Islet of Langerhans (tissue), 1 donor: ENCODE measurements at regions not wholly inside any gene's neighbourhood (a gene's known extent, or its start where the extent isn't known, plus 50 kb on each side); places are given as distances from the start of the nearest gene placed in this dataset.

Source experiments
- FAIRE-seq: peaks from one replicate; lab custom pipeline; 2011; peaks lifted over from hg19 to GRCh38; lab: Jason Lieb, UNC

GRCh38 chr5:117692606-117693005, 1118.0 kb upstream of the SEMA6A start:
- FAIRE-seq, result no peak

GRCh38 chr5:117691081-117691870, 1116.7 kb upstream of the SEMA6A start:
- FAIRE-seq, result no peak

GRCh38 chr5:117690612-117691011, 1116.0 kb upstream of the SEMA6A start:
- no peak for FAIRE-seq

DNA sequence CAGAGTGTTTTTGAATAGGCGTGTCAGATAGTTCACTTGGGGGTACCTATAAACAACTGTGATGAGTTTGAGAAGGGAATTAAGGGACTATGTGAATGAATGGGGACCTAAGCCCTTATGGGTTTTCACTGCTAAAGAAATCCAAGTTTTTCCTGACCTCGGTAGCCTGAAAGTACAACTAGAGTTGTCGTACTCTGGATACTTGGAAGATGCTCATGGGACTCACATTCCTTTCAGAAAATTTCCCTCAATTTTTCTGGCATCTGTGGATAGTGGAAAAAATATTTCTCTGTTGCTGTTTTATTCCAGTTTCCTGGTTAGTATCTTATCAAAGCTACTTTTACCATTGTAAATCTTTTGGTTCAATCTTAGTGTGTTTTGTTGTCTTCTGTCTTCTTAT, 1112.3 kb upstream of the SEMA6A start:
- no peak for FAIRE-seq

DNA sequence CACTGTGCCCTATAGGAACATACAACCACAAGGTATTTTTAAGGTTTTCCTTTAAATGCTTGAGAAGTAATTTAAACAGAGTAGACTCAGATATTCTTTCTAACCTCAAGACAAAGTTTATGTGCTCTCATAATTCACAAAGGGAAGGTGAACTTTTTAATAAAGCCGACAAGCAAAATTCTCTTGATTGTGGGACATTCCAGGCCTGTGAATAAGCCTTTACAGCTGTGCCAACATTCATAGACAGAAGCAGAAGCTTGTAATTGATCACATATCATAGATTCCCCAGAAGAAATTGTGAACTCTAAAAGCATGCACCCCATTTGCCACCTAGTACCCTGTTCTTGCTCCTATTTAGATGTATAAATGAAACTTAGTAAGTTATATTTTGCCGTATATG, 1107.8 kb upstream of the SEMA6A start:
- FAIRE-seq, result no peak

GRCh38 chr5:117681431-117682254, 1107.0 kb upstream of the SEMA6A start:
- no peak for FAIRE-seq

DNA sequence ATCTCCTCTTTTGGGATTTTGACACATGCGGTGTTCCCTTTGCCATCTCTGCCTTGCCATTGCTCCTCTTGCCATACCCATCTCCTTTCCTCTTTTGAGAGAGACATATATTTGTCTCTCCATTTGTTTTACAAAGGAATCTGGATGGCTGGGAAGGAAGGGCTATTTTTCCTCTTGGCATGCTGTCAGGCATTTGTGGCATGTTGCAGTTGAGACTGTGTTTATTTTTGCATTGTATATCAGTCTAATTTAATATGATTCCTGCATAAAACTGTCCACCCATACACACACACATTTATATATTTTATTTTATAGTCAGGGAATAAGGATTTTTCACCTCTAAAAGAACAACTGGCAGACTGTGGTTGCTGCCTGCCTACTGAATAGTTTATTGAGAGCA, 1105.8 kb upstream of the SEMA6A start:
- FAIRE-seq, result no peak

DNA sequence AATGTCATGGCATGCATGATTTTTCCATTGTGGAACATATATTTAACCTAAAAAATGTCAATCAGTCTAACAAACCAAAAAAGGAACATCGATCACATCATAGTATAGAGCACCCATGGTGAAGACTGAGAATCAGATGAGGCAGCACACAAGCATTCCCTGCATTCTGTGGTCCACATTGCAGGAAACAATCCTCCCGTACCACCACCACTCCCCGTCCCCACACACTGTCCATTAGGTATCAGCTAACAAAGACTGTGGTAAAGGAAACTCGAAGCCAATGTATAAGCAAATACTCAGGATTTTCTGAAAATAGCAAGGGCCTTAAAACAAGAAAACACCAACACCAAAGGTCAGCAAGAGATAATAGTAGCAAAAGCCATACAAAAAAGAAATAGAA, 1104.4 kb upstream of the SEMA6A start:
- no peak for FAIRE-seq

DNA sequence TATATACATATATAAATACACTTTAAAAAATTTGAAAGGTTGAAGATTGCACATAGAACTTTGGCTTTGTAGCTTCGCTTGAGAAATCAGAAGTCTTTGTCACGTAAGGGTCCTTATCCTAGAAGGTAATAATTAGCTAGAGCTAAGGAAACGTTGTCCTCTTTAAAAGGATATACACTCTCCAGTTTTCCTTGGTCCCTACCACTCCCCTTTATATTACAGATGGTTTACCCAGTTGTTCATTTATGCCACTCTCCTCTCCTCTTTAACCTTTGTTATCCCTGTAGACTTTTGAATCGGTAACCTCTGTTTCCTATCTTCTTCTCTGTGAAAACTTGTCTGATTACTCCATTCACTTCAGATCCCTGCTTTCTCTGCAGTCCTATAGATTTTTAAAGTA, 1101.0 kb upstream of the SEMA6A start:
- no peak for FAIRE-seq

DNA sequence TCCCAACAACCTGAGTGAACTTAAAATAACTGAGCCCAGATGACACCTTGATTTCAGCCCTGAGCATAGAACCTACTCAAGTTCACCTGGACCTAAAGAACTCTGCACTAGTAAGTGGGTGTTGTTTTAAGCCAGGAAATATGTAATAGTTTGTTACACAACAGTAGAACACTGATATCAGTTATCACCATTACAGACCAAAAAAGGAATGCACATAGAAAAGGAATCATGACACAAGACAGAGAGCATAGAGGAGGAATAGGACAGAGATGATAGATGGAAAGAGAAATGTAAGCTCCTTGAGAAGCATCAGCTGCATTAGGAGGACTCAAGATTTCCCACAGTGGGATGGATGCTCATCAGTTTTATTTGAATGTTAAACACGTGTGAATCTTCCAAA, 1096.9 kb upstream of the SEMA6A start:
- no peak for FAIRE-seq

- FAIRE-seq, result no peak
These were observed 1092.5 kb upstream of the SEMA6A start for GRCh38 chr5:117667105-117667504.

DNA sequence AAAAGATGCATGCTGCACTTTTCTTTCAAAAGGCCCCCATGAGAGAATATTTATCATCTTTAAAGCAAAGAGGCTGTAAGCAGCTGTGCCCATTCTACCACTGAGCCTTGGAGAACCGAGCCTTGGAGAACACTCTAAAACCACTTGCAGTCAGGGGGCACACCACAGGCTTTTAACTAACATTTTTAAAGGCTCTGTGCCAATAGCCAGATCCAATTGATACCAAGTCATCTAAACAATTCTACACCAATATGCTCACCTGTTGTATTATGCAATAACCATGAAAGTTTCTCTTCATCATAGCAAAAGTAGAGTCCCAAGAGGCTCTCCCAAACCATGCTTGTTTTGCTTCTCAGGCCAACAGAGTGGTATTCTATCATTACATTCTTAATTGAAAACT, 1090.5 kb upstream of the SEMA6A start:
- no peak for FAIRE-seq

- FAIRE-seq, result no peak
These were observed 1087.7 kb upstream of the SEMA6A start for GRCh38 chr5:117662361-117662760.

GRCh38 chr5:117657541-117657940, 1082.9 kb upstream of the SEMA6A start:
- no peak for FAIRE-seq

- no peak for FAIRE-seq
These were observed 1078.3 kb upstream of the SEMA6A start for GRCh38 chr5:117652958-117653280.

DNA sequence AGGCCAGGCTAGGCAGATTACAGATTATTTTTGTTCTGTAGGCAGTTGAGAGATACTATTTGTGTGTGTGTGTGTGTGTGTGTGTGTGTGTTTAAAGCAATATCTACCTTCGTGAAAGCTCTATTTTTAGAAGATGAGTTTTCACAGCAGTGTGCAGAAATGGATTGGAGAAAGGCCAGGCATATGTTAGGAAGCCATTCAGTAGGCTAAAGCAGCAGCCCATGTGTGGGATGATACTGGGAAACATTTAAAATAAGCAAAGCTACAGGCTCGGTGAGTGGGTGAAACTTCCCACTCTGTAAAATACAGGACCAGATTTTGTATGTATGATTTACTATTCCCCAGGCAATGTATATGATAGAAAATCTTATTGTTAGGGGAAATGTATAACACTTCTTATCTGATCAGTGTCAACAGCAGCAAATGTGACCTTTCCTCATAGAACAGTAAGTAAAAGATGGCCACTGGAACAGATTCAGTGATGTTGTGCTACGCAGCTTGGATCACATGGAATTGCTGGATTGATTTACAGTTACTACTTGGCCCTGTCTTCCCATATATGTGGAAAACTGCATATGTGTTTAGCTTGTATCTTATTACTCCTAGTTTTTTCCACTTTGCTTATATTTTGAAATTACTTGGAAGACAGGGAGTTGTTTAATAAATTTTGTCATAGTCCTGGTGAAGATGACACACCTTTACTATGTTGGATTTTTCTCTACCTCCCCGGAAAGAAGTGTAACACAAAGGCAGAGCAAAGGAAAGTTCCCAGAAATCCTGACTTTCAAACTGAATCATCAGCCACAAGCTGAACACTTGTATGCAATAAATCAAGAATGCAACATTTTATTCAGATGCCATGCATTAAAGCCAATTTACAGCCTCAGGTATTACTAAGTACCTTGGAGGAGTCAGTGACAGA, 1077.7 kb upstream of the SEMA6A start:
- FAIRE-seq, result no peak

DNA sequence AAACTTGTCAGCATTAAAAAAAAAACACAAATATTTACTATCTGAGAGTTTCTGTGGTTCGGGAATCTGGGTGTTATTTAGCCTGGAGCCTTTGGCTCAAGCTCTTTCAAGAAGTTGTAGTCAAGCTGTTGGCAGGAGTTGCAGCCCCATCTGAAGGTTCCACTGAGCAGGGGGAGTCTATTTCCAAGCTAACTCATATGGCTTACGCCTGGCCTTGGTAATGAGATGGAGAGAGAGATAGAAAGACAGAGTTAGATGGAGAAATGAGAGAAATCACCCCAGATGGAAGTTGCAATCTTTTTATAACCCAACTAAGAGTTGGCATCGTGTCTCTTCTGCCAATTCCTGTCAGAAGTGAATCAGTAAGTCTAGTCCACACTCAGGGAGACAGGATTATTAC, 1075.2 kb upstream of the SEMA6A start:
- FAIRE-seq, result no peak

DNA sequence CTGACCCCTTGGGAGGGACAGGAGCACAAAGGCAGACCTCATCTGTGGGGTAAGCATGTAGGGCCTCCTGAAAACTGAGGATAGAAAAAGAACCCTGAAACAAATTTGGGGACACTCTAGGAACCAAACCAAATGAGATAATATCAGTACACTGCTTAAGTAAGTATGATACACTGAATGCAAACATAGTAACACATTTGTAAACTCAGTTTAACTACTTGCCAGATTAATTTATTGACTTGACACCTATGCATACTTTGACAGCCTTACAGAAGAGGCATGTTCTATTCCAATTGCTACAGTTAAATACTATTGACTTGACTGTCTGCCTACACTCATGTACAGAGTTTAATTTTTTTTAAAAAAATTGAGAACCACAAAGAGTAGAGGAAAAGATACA, 1070.8 kb upstream of the SEMA6A start:
- no peak for FAIRE-seq

DNA sequence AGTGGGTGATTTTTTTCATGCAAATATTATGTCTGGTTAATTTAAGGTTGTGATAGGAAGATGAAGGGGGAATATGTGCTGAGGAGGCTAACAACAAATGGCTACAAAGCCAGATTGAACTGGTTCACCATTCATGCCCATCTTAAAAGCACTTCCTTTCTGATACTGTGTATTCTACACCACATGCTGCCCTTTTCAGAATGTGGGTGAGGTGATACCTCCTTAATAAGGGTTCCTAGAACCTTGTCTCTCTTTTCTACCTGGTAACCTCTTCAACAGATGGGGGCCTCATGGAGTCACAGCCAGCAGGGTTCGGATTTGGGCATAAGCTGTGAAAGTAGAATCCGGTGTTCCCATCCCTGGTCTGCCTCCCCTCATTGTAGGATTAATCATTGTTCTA, 1064.0 kb upstream of the SEMA6A start:
- FAIRE-seq, result no peak

- FAIRE-seq, result no peak
These were observed 1058.5 kb upstream of the SEMA6A start for GRCh38 chr5:117633093-117633492.

- no peak for FAIRE-seq
These were observed 1049.6 kb upstream of the SEMA6A start for GRCh38 chr5:117624201-117624600.

DNA sequence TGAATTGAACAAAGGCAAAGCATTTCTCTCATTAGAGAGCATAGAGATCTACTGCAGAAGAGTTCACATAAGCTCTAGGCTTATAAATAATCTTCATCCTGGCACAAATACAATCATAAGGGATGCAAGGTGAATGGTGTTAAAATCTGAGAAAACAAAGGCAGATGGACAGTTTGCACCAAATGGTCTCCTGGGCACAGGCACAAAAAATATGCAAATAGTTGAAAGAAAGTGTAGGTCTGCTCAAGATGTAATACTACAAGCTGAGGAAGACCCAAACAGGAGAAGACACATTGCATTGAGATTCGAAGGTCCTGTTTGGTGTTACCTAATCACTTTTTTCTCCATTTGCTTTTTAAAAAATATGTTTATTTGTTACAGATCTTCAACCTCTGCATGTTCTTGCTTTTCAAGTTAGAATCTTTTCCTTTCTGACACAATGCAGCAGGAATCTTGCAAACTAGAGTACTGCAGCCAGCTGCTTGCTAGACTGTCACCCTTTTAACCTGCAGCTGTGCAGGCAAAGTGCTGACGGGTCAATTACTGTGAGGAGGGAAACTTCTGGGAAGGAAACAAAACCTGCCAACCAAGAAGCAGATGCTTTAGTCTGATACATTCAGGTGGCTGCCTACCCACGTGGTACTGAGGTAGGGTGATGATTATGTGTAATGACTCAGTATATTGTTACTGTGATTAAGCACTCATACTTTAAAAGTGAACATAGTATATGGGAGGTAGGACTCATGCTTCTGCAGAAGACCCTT, 1048.6 kb upstream of the SEMA6A start:
- FAIRE-seq, result no peak
